HAP-1 (cell line): ENCODE measurements at regions not wholly inside any gene's neighbourhood (a gene's known extent, or its start where the extent isn't known, plus 50 kb on each side); places are given as distances from the start of the nearest gene placed in this dataset.

Experiments
- DNase-seq, 2 experiments: peaks; one replicate each; pipeline ENCODE4 v3.0.0-alpha.2; 2016 to 2020; ENCODE audit warnings: low spot score in 2 of 2
- H3K27me3 ChIP-seq: fragments of 250-450 bp; sonication (Bioruptor Pico); 2 replicates; pipeline ENCODE4 v1.5.1; 2020; ENCODE audit warnings: low read depth, mild to moderate bottlenecking, moderate library complexity
- H3K36me3 ChIP-seq: fragments of 250-450 bp; sonication (Bioruptor Pico); replicated peaks from 2 replicates; pipeline ENCODE4 v1.5.1; 2020; ENCODE audit warnings: mild to moderate bottlenecking
- H3K4me1 ChIP-seq: fragments of 250-450 bp; sonication (Bioruptor Pico); 2 replicates; pipeline ENCODE4 v1.5.1; 2020; ENCODE audit warnings: mild to moderate bottlenecking
- H3K4me3 ChIP-seq: fragments of 250-450 bp; sonication (Bioruptor Pico); 2 replicates; pipeline ENCODE4 v1.5.1; 2020; ENCODE audit warnings: mild to moderate bottlenecking, moderate library complexity
- H3K9me3 ChIP-seq: fragments of 250-450 bp; sonication (Bioruptor Pico); 2 replicates; pipeline ENCODE4 v1.5.1; 2020; ENCODE audit warnings: mild to moderate bottlenecking, moderate library complexity
- in situ Hi-C: fragments of 300-500 bp; cut with MboI; formaldehyde crosslinking; loops from 3 replicates; pipeline ENCODE4 v1.14.3; 2020; ENCODE audit warnings: low sequenced_read_pairs, inconsistent platforms, mixed read lengths

- Histone ChIP-seq H3K4me1 (no peaks in the 10 kb centered on the region), H3K36me3 (no peaks in the 10 kb centered on the region), H3K4me3 (no peak overlapping the region), H3K27me3 (no peaks in the 10 kb centered on the region), H3K9me3 (no peaks in the 10 kb centered on the region)
- in situ Hi-C loops = no loop called here
- no peak for DNase-seq
Observed at GRCh38 chr20:40511478-40511877, 177.6 kb downstream of the MAFB start.

DNA sequence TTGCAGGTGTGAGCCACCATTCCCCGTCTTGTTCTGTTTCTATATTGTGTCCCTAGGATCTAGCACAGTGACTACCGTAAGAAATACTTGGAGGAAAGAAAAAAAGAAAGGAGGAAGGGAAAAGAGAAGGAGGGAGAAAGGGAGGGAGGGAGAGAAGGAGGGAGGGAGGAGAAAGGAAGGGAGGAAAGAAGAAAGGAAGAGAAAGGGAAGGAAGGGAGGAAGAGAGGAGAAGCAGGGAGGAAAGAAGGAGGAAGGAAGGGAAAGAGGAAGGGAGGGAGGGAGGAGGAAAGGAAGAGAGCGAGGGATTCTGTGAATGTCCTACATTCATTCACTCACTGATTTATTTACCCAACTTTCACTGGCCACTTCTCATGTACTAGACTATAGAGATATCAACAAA lies 178.4 kb downstream of the MAFB start:
- no peaks in the 10 kb centered on the region for H3K4me1 ChIP-seq
- in situ Hi-C loops = no loop called here

GRCh38 chr20:40508821-40509220 lies 180.2 kb downstream of the MAFB start:
- Histone ChIP-seq H3K4me1 (no peaks in the 10 kb centered on the region), H3K9me3 (no peaks in the 10 kb centered on the region), H3K27me3 (no peaks in the 10 kb centered on the region), H3K36me3 (no peaks in the 10 kb centered on the region), H3K4me3 (no peak overlapping the region)
- in situ Hi-C loops = no loop called here
- no peak for DNase-seq

More for the DNA sequence above, 178.4 kb downstream of the MAFB start:
- Histone ChIP-seq H3K36me3 (no peaks in the 10 kb centered on the region), H3K27me3 (no peaks in the 10 kb centered on the region), H3K9me3 (no peaks in the 10 kb centered on the region), H3K4me3 (no peak overlapping the region)
- DNase-seq = no peak

DNA sequence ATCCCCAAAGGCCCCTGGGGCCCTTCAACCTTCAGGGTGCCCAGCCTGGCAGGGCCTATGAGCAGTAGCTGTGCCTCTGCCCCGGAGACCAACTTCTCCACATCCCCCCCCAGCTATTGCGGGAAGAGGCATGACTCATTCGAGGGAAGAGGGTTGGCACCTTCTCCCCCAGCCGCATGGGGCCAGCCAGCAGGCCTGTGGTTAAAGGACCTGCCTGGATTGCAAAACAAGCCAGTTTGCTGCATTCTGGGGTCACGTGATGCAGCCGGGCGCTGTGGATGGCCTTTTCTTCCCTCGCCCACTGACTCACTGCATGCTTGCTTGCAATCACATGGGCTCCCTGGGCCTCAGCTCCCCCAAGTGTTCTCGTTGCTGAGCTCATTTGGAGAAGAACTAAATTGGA lies 182.5 kb downstream of the MAFB start:
- no peaks in the 10 kb centered on the region for H3K9me3 ChIP-seq
- DNase-seq = no peak
- H3K4me1 ChIP-seq = no peaks in the 10 kb centered on the region
- in situ Hi-C loops = no loop called here
- no peaks in the 10 kb centered on the region for H3K36me3 ChIP-seq
- no peak overlapping the region for H3K4me3 ChIP-seq
- H3K27me3 ChIP-seq = no peaks in the 10 kb centered on the region

GRCh38 chr20:40503119-40503518 lies 185.9 kb downstream of the MAFB start:
- no peaks in the 10 kb centered on the region for H3K4me1 ChIP-seq
- no peaks in the 10 kb centered on the region for H3K27me3 ChIP-seq
- H3K36me3 ChIP-seq = no peaks in the 10 kb centered on the region
- H3K4me3 ChIP-seq = no peak overlapping the region
- in situ Hi-C loops = no loop called here
- H3K9me3 ChIP-seq = no peaks in the 10 kb centered on the region
- DNase-seq = no peak

GRCh38 chr20:40502576-40502975 lies 186.5 kb downstream of the MAFB start:
- no peak overlapping the region for H3K4me3 ChIP-seq
- DNase-seq = no peak
- H3K4me1 ChIP-seq = no peaks in the 10 kb centered on the region
- H3K9me3 ChIP-seq = no peaks in the 10 kb centered on the region
- no peaks in the 10 kb centered on the region for H3K27me3 ChIP-seq
- H3K36me3 ChIP-seq = no peaks in the 10 kb centered on the region
- in situ Hi-C loops = no loop called here

DNA sequence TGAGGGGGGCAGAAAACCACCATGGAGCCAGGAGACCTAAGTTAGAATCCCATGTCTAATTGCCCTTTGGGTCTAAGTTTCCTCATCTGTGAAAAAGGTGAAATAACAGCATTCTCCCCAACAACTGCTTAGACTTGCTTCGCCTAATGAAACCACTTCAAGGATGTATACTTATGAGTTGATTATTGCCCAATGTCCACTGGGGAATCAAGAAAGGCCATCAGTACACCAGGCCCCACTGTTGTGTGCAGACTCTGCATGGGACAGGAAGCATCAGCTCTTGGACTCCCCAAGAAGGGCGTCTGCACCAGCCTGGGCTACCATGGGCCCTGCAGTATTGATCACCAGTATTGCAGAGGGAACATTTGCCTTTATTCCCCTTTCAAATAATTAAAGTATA lies 189.6 kb downstream of the MAFB start:
- Histone ChIP-seq H3K4me3 (no peak overlapping the region), H3K36me3 (no peaks in the 10 kb centered on the region), H3K4me1 (no peaks in the 10 kb centered on the region), H3K27me3 (no peaks in the 10 kb centered on the region), H3K9me3 (no peaks in the 10 kb centered on the region)
- in situ Hi-C loops = no loop called here
- DNase-seq = no peak

- Histone ChIP-seq H3K4me3 (no peak overlapping the region), H3K4me1 (no peaks in the 10 kb centered on the region), H3K9me3 (no peaks in the 10 kb centered on the region), H3K36me3 (no peaks in the 10 kb centered on the region), H3K27me3 (no peaks in the 10 kb centered on the region)
- in situ Hi-C loops = no loop called here
- no peak for DNase-seq
Observed at GRCh38 chr20:40497899-40498691, 190.9 kb downstream of the MAFB start.

DNA sequence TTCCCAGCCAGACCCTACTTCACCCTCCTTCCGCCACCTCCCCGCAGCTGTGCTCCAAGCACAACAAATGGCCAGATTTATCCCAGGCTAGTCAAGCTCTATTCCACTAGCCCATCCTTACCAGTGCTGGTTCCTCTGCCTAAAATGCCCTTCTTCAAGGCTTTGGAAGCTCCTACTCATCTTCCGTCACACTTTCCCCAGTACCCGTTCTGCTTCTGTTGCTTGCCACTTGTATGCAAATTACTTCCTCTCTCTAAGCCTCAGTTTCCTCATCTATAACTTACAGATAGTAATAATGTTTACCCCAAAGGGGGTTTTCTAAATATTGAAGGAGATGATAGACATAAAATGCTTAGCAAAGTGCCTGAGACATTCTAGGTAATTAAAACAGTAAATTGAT lies 193.1 kb downstream of the MAFB start:
- H3K27me3 ChIP-seq = no peaks in the 10 kb centered on the region
- no peaks in the 10 kb centered on the region for H3K4me1 ChIP-seq
- DNase-seq = no peak
- no peaks in the 10 kb centered on the region for H3K36me3 ChIP-seq
- no peaks in the 10 kb centered on the region for H3K9me3 ChIP-seq
- no peak overlapping the region for H3K4me3 ChIP-seq
- in situ Hi-C loops = no loop called here

DNA sequence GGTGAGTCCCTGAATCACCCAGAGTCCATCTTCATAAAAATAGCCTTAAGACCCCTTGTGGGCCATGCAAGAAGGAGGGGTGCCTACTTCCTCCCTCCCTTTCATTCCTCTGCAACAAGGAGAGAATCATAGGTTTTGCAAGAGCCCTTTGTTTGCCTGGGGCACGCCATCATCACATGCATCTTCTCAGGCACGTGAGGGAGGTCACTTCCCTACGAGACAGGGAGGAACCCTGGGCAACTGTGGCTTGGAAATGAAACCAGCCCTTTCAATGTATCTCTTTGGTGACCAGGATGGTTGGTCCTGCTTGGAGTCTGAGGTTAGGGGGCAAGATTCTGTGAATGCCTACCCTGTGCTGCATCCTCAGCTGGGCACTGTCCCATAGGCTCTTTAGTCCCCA lies 194.8 kb downstream of the MAFB start:
- no peaks in the 10 kb centered on the region for H3K4me1 ChIP-seq
- no peak for DNase-seq
- H3K36me3 ChIP-seq = no peaks in the 10 kb centered on the region
- in situ Hi-C loops = no loop called here
- no peak overlapping the region for H3K4me3 ChIP-seq
- no peaks in the 10 kb centered on the region for H3K27me3 ChIP-seq
- no peaks in the 10 kb centered on the region for H3K9me3 ChIP-seq

DNA sequence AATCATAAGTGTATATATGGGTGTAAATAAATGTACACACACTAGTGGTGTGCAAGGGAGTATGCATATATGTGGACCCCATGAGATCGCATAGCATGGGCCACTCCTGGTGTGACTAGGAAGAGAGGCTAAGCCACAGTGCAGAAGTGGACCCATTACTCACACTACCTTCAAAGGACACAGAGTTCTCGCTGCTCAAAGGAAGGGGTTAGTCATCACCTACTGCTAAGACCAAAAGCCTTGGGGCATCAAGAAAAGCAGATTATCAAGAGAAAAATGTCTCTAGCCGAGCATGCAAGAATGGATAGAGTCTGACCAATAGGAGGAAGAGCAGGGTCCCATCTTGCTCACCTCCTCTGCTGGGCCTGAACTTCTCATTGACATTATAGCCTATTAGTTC lies 195.5 kb downstream of the MAFB start:
- Histone ChIP-seq H3K36me3 (no peaks in the 10 kb centered on the region), H3K27me3 (no peaks in the 10 kb centered on the region), H3K4me1 (no peaks in the 10 kb centered on the region), H3K4me3 (no peak overlapping the region), H3K9me3 (no peaks in the 10 kb centered on the region)
- no peak for DNase-seq
- in situ Hi-C loops = no loop called here

DNA sequence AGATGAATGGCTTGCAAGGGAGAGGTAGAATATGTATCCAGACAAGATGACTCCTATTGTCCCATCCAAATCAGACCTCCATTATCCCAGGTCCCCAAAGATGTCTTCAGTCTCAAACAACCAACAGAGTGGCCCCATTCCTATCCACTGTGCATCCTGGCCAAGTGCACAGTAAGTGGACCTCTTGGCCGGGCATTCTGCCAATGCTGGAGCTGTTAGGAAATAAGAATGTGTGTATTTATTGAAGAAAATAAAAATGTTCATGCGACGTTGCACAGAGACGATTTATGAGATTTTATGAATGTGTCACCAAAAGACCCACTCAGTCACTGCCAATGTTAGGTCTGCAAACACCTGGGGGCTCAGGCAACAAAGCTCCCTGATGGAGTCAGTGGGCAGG lies 196.0 kb downstream of the MAFB start:
- H3K4me1 ChIP-seq = no peaks in the 10 kb centered on the region
- H3K27me3 ChIP-seq = no peaks in the 10 kb centered on the region
- DNase-seq = no peak
- H3K36me3 ChIP-seq = no peaks in the 10 kb centered on the region
- H3K4me3 ChIP-seq = no peak overlapping the region
- H3K9me3 ChIP-seq = no peaks in the 10 kb centered on the region
- in situ Hi-C loops = no loop called here

GRCh38 chr20:40491009-40491590 lies 197.9 kb downstream of the MAFB start:
- no peak for DNase-seq

GRCh38 chr20:40489886-40490285 lies 199.2 kb downstream of the MAFB start:
- in situ Hi-C loops = no loop called here
- Histone ChIP-seq H3K4me3 (no peak overlapping the region), H3K4me1 (no peaks in the 10 kb centered on the region), H3K36me3 (no peaks in the 10 kb centered on the region), H3K27me3 (no peaks in the 10 kb centered on the region), H3K9me3 (no peaks in the 10 kb centered on the region)
- no peak for DNase-seq

More at GRCh38 chr20:40491009-40491590, 197.9 kb downstream of the MAFB start:
- no peaks in the 10 kb centered on the region for H3K4me1 ChIP-seq
- H3K9me3 ChIP-seq = no peaks in the 10 kb centered on the region
- no peak overlapping the region for H3K4me3 ChIP-seq
- no peaks in the 10 kb centered on the region for H3K36me3 ChIP-seq
- no peaks in the 10 kb centered on the region for H3K27me3 ChIP-seq
- in situ Hi-C loops = no loop called here

DNA sequence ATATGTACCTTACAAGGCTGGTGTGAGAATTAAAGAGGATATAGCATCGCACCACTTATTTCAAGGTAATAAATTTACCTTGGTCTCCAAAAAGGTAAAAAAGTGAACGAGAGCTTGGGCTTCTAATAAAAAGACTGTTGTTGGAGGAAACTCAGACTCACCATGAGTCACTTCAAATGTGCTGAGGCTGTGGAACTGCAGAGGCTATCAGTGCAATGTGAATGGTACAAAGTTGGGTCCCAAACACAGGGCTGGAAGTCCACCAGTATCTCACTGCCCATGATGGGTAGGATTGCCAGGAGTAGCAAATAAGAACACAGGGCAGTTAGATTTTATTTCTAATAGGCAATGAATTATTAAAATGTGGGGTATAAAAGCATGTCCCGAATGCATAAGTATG lies 200.6 kb downstream of the MAFB start:
- DNase-seq = no peak
- no peak overlapping the region for H3K4me3 ChIP-seq
- H3K9me3 ChIP-seq = no peaks in the 10 kb centered on the region
- no peaks in the 10 kb centered on the region for H3K4me1 ChIP-seq
- H3K36me3 ChIP-seq = no peaks in the 10 kb centered on the region
- in situ Hi-C loops = no loop called here
- H3K27me3 ChIP-seq = no peaks in the 10 kb centered on the region
